Hepatocyte (in vitro differentiated cells): ENCODE measurements at regions not wholly inside any gene's neighbourhood (a gene's known extent, or its start where the extent isn't known, plus 50 kb on each side); places are given as distances from the start of the nearest gene placed in this dataset.
"Not testable (repeated sequence)": the region's sequence is repeated elsewhere in the genome, so short reads cannot be mapped to it uniquely, and the experiment has no call there.

Experiments used
- DNase-seq: peaks from one replicate; pipeline ENCODE4 v3.0.0-alpha.2; 2016; ENCODE audit warnings: low spot score
- H2AFZ ChIP-seq: fragments of 200-600 bp; sonication (generic); 2 replicates; pipeline ENCODE4 v1.6.0; 2016; ENCODE audit warnings: antibody characterized with exemption, mild to moderate bottlenecking
- H3K27ac ChIP-seq: fragments of 200-600 bp; sonication (generic); 2 replicates; pipeline ENCODE4 v1.5.1; 2016; ENCODE audit warnings: mild to moderate bottlenecking
- H3K27me3 ChIP-seq: fragments of 200-600 bp; sonication (generic); 2 replicates; pipeline ENCODE4 v1.6.1; 2016
- H3K36me3 ChIP-seq: fragments of 200-600 bp; sonication (generic); replicated peaks from 2 replicates; pipeline ENCODE4 v1.5.1; 2016; ENCODE audit warnings: low read depth; ENCODE audit not compliant: insufficient read depth
- H3K4me1 ChIP-seq: fragments of 200-600 bp; sonication (generic); 2 replicates; pipeline ENCODE4 v1.5.1; 2016; ENCODE audit warnings: mild to moderate bottlenecking, moderate library complexity; ENCODE audit not compliant: insufficient read depth
- H3K4me2 ChIP-seq: fragments of 200-600 bp; sonication (generic); 2 replicates; pipeline ENCODE4 v1.6.0; 2016
- H3K4me3 ChIP-seq: fragments of 200-600 bp; sonication (generic); 2 replicates; pipeline ENCODE4 v1.5.1; 2016; ENCODE audit warnings: mild to moderate bottlenecking
- H3K79me2 ChIP-seq: fragments of 200-600 bp; sonication (generic); 2 replicates; pipeline ENCODE4 v1.6.0; 2017; ENCODE audit warnings: mild to moderate bottlenecking
- H3K9me2 ChIP-seq: fragments of 200-600 bp; sonication (generic); replicated peaks from 2 replicates; pipeline ENCODE4 v1.6.0; 2017; ENCODE audit warnings: mild to moderate bottlenecking; ENCODE audit not compliant: insufficient read depth
- H3K9me3 ChIP-seq: fragments of 200-600 bp; sonication (generic); 2 replicates; pipeline ENCODE4 v1.5.1; 2016; ENCODE audit warnings: low read depth, mild to moderate bottlenecking
- H4K20me1 ChIP-seq: fragments of 200-600 bp; sonication (generic); 2 replicates; pipeline ENCODE4 v1.6.0; 2016; ENCODE audit warnings: mild to moderate bottlenecking; ENCODE audit not compliant: insufficient read depth, poor library complexity, severe bottlenecking
- EZH2 ChIP-seq: fragments of 200-600 bp; sonication (generic); IDR thresholded peaks from 2 replicates; pipeline ENCODE4 v1.6.1; 2016; ENCODE audit warnings: antibody characterized with exemption, mild to moderate bottlenecking, borderline replicate concordance
- EZH2phosphoT487 ChIP-seq: fragments of 200-600 bp; sonication (generic); IDR thresholded peaks from one replicate; pipeline ENCODE4 v1.6.1; 2018; ENCODE audit warnings: antibody characterized with exemption, mild to moderate bottlenecking, low read depth, moderate library complexity; ENCODE audit not compliant: unreplicated experiment, severe bottlenecking
- WGBS: methylation state at CpG from one replicate; pipeline ENCODE4 v1.1.6; 2016; ENCODE audit warnings: low lambda C conversion rate; ENCODE audit errors: missing lambda C conversion rate; 5-methylcytosine and 5-hydroxymethylcytosine counted together
- TF ChIP-seq, protein P1 (sequence below): fragments of 200-600 bp; sonication (generic); IDR thresholded peaks from 2 replicates; pipeline ENCODE4 v1.5.1; 2016; ENCODE audit warnings: antibody characterized with exemption, mild to moderate bottlenecking; ENCODE audit not compliant: poor library complexity

DNA sequence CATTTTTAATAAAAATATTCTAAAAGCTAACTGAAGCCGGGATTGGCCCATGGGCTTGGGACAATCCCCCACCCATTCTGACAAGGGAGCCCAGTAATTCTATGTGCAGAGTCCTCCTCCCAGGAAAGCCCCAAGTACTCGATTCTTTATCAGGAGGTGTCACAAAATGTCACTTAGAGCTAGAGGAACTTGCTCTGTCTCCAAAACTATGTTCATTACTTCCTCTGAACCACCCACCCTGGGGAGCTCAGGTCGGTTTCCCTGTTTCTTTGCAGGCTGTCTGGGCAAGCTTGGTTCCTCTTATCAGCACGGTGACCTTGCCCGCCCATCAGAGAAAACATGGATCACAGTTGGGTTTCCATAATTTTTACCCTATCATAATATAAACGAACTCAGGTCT, 430.6 kb upstream of the ID2 start:
- no peak overlapping the region for H3K4me3 ChIP-seq
- no peaks in the 10 kb centered on the region for H3K27me3 ChIP-seq
- peak overlapping the region; percentile 65 for H3K27ac ChIP-seq
- TF ChIP-seq, protein P1, sequence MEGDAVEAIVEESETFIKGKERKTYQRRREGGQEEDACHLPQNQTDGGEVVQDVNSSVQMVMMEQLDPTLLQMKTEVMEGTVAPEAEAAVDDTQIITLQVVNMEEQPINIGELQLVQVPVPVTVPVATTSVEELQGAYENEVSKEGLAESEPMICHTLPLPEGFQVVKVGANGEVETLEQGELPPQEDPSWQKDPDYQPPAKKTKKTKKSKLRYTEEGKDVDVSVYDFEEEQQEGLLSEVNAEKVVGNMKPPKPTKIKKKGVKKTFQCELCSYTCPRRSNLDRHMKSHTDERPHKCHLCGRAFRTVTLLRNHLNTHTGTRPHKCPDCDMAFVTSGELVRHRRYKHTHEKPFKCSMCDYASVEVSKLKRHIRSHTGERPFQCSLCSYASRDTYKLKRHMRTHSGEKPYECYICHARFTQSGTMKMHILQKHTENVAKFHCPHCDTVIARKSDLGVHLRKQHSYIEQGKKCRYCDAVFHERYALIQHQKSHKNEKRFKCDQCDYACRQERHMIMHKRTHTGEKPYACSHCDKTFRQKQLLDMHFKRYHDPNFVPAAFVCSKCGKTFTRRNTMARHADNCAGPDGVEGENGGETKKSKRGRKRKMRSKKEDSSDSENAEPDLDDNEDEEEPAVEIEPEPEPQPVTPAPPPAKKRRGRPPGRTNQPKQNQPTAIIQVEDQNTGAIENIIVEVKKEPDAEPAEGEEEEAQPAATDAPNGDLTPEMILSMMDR = no peak
- TF ChIP-seq EZH2 (no peak), EZH2phosphoT487 (no peak)
- WGBS = 74% methylated on average over 6 of the region's 6 CpGs
- no peak overlapping the region for H2AFZ ChIP-seq
- no peak for DNase-seq
- no peaks in the 10 kb centered on the region for H3K9me3 ChIP-seq
- H3K9me2 ChIP-seq = no peaks in the 10 kb centered on the region
- H3K4me2 ChIP-seq = peak overlapping the region; percentile 13
- H4K20me1 ChIP-seq = no peaks in the 10 kb centered on the region
- no peaks in the 10 kb centered on the region for H3K4me1 ChIP-seq
- no peaks in the 10 kb centered on the region for H3K36me3 ChIP-seq
- no peaks in the 10 kb centered on the region for H3K79me2 ChIP-seq

DNA sequence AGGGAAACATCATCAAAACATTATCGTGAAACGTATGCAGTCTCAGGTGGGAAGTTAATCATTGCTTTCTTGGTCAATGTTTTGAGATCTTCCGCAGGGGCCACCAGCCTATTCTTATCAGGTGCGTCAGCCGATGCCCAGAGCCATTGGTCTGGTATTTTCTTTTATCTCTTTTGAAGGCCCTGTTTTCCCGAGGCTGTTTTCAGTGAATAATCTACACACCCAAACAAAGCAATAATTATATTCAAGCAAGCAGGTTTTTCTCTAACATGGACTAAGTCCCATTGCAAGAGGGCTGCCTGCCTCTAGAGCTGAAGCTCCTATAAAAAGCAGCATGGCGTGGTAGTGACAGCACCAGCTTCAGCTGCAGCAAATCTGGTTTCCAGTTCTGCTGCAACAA, 430.0 kb upstream of the ID2 start:
- peak overlapping the region; percentile 13 for H3K4me2 ChIP-seq
- H3K36me3 ChIP-seq = no peaks in the 10 kb centered on the region
- H3K27me3 ChIP-seq = no peaks in the 10 kb centered on the region
- no peaks in the 10 kb centered on the region for H4K20me1 ChIP-seq
- WGBS = 58% methylated on average over 7 of the region's 7 CpGs
- no peak overlapping the region for H2AFZ ChIP-seq
- H3K79me2 ChIP-seq = no peaks in the 10 kb centered on the region
- peak overlapping the region; percentile 65 for H3K27ac ChIP-seq
- no peaks in the 10 kb centered on the region for H3K9me3 ChIP-seq
- peak; percentile 45 for DNase-seq
- H3K4me1 ChIP-seq = no peaks in the 10 kb centered on the region
- H3K4me3 ChIP-seq = no peak overlapping the region
- H3K9me2 ChIP-seq = no peaks in the 10 kb centered on the region
- TF ChIP-seq EZH2 = no peak
- TF ChIP-seq EZH2phosphoT487 = no peak
- TF ChIP-seq, protein P1 = no peak

DNA sequence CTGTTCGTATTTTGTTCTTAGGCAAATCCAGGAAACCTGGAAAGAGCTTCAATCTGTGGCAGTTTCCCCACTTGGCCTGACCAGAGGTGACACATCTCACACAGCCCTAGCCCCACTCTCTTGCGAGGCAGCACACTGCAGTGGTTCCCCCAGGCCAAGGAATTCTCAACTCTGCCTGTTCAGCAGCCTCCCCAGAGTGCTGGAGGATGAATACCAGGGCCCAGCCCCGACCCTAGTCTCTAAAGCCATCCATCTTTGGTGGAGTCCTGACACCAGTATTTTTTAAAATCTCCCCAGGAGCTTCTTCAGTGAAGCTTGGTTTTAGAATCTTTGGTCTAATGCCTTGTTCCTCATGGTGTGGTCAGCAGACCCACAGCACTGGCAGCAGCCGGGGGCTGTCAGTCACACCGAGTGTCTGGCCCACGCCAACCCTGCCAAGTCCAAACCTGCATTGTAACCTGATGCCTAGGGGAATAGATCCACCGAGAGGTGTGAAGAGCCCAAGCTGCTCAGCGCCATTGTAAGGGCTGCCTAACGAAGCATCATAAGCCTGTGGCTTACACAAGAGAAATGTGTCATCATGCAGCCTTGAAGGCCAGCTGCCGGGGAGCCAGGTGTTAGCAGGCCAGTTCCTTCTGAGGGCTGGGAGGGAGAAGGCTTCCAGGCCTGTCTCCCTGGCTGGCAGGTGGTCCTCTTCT, 428.7 kb upstream of the ID2 start:
- no peak overlapping the region for H3K4me3 ChIP-seq
- H3K9me3 ChIP-seq = no peaks in the 10 kb centered on the region
- H3K36me3 ChIP-seq = no peaks in the 10 kb centered on the region
- TF ChIP-seq EZH2phosphoT487 (no peak), EZH2 (no peak)
- TF ChIP-seq, protein P1 = no peak
- H4K20me1 ChIP-seq = no peaks in the 10 kb centered on the region
- WGBS = 73% methylated on average over 10 of the region's 10 CpGs
- H3K9me2 ChIP-seq = no peaks in the 10 kb centered on the region
- H3K27ac ChIP-seq = no peak overlapping the region
- H3K79me2 ChIP-seq = no peaks in the 10 kb centered on the region
- no peak overlapping the region for H2AFZ ChIP-seq
- H3K4me2 ChIP-seq = no peak overlapping the region
- DNase-seq = no peak
- no peaks in the 10 kb centered on the region for H3K4me1 ChIP-seq
- no peaks in the 10 kb centered on the region for H3K27me3 ChIP-seq

DNA sequence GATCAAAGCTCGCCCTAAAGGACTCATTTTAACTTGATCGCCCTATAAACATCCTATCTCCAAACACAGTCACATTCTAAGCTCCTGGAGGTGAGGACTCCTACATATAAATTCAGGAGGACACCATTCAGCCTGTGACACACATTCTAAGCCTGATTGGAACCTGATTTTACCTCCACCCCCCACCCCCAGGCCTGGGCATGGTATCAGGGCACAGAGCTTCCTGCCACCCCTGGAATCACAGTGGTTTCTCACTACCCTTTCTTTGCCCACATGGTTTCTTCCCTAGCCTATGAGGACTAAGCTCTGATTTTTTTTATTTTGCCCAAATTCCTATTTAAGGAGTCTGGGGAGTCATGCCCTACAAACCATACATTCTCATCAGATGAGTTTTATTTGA, 428.1 kb upstream of the ID2 start:
- Histone ChIP-seq H3K27me3 (no peaks in the 10 kb centered on the region), H3K4me3 (no peak overlapping the region), H3K4me1 (no peaks in the 10 kb centered on the region), H3K9me3 (no peaks in the 10 kb centered on the region), H3K27ac (no peak overlapping the region), H3K79me2 (no peaks in the 10 kb centered on the region), H4K20me1 (no peaks in the 10 kb centered on the region), H2AFZ (no peak overlapping the region), H3K9me2 (no peaks in the 10 kb centered on the region), H3K36me3 (no peaks in the 10 kb centered on the region), H3K4me2 (no peak overlapping the region)
- DNase-seq = no peak
- WGBS = 95% methylated on average over 2 of the region's 2 CpGs
- TF ChIP-seq EZH2 (no peak), EZH2phosphoT487 (no peak)
- TF ChIP-seq, protein P1 = no peak

DNA sequence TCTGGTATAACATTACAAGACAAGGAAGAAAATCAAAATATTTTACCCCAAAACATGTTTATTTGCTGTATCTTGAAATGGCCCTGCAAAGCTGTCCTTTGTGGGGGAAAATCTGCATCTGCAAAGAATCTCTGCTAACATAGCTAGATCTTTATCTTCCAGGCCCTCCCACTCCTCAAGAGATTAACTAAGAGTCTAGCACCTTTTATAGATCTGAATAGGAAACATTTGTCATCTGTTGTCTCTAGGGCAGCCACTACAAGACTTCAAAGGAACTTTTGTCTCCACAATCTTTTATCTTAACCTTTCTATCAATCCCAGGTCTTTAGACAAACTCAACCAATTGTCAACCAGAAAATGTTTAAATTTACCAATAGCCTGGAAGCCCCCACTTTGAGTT, 427.6 kb upstream of the ID2 start:
- H3K27ac ChIP-seq, H3K4me1 ChIP-seq, H3K9me2 ChIP-seq, DNase-seq, H4K20me1 ChIP-seq, H3K9me3 ChIP-seq, H3K27me3 ChIP-seq, H3K4me3 ChIP-seq, H3K4me2 ChIP-seq, H3K79me2 ChIP-seq, H2AFZ ChIP-seq, H3K36me3 ChIP-seq: not testable (repeated sequence)
